Colon (tissue), 2 donors: ENCODE measurements at regions not wholly inside any gene's neighbourhood (a gene's known extent, or its start where the extent isn't known, plus 50 kb on each side); places are given as distances from the start of the nearest gene placed in this dataset.
"Not testable (repeated sequence)": the region's sequence is repeated elsewhere in the genome, so short reads cannot be mapped to it uniquely, and the experiment has no call there.

ENCODE experiments used
- FAIRE-seq: peaks from 2 replicates; lab custom pipeline; 2012; peaks lifted over from hg19 to GRCh38; lab: Jason Lieb, UNC
- donor health status: control.
- donor health status: control.

GRCh38 chr11:88061111-88061510 is 114.1 kb downstream of the RAB38 start:
- no peak for FAIRE-seq

GRCh38 chr11:88059326-88059725 is 115.9 kb downstream of the RAB38 start:
- FAIRE-seq, result no peak

- FAIRE-seq, result no peak
Observed at GRCh38 chr11:88051396-88051795, 123.8 kb downstream of the RAB38 start.

DNA sequence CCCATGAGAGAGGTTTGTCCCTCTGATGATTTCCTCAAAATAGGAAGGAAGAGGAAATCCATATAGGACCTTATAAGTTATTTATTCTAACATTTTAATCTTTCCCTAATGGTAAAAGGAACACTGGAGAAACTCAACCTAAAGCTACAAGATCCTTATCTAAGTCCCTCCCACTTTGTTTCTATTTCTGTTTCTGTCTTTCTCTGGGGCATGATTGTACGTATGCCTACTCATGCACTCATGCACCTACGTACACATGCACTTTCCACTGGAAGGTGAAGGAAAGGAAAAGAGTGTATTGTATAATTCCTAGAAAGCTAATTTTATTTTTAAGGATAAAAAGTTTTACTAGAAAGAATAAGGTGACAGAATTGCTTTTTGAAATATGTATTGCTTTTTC is 125.0 kb downstream of the RAB38 start:
- FAIRE-seq, result no peak

GRCh38 chr11:88045288-88045687 is 130.0 kb downstream of the RAB38 start:
- not testable (repeated sequence) for FAIRE-seq

GRCh38 chr11:88044658-88045057 is 130.6 kb downstream of the RAB38 start:
- not testable (repeated sequence) for FAIRE-seq

- no peak for FAIRE-seq
Observed at GRCh38 chr11:88043149-88043548, 132.1 kb downstream of the RAB38 start.

GRCh38 chr11:88042647-88043046 is 132.6 kb downstream of the RAB38 start:
- no peak for FAIRE-seq

GRCh38 chr11:88042238-88042637 is 133.0 kb downstream of the RAB38 start:
- FAIRE-seq, result no peak

- FAIRE-seq, result no peak
Observed at GRCh38 chr11:88041679-88042078, 133.6 kb downstream of the RAB38 start.

- no peak for FAIRE-seq
Observed at GRCh38 chr11:88040148-88040496, 135.1 kb downstream of the RAB38 start.

DNA sequence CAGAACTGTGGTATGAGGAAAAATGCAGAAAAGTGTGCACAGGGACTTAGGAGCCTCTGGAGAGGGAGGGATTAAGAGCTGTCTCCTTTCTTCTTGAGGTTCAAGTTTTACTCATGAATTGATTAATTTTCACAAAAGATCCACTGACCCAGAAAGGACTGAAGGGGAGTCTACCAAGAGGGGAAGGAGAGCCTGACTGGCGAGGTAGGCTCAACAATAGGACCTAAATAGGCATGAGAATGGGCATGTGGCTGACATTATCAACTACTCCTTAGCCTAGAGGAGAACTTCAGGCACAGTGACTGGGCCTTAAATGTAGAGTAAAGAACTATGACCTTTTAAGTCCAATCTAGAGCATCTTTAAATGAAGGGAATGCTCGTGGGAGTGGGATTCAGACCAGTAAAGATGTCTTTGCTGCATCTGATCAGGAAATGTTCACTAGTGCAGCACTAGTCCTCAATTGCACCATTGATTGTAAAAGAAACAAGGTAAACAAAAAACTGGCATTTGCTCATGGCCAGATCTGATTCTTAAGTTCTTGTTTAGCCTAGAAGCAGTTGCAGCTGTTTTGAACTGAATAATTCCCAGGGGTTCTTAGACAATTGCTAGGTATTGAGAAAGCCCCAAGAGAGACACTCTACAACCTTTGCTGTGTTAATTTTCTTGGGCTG is 135.6 kb downstream of the RAB38 start:
- FAIRE-seq, result no peak

DNA sequence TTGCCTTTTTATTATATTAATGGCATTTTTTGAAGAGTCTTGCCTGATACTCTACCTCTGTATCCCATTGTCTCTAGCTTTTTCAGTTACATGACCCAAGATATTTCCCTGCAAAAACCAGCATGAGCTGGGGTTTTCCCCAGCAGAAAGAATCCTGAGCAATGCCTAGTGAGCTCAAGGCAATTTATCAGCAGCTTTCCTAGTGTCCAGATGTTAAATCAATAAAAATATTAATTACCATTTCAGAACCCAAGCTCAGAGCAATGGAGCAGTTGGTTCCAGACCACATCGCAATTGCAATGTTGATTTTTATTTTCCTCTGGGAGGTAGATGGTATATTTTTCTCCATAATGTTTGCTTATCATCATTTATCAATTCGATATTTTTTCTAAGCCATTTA is 137.2 kb downstream of the RAB38 start:
- FAIRE-seq, result no peak

DNA sequence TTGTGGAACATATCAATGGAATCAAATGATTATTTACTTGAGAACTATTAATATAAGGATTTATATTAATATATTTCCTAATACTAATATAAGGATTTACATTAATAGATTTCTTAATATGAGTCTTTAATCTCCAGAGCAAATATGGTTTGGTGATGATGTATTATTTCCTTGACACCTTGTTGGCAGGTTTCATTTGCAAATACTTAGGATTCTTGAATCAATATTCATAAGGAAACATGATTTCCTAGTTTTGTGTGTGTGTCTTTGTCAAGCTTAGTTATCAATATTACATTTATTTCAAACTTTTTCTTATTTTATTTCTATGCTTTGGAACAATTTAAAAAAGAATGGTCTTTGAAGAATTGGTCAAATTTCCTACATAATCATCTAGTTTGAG is 138.5 kb downstream of the RAB38 start:
- no peak for FAIRE-seq

DNA sequence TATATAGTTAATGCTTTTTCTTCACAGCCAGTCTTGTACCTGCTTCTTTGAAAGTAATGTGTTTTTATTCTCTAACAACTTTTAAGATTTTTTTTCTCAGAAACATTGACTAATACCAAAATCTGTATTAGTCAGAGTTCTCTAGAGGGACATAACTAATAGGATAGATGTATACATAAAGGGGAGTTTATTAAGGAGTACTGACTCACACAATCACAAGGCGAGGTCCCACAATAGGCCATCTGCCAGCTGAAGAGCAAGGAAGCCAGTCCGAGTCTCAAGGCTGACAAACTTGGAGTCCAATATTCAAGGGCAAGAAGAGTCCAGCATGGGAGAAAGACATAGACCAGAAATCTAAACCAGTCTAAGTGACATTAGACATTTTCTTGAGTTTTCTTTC is 140.0 kb downstream of the RAB38 start:
- FAIRE-seq, result no peak

- FAIRE-seq, result no peak
Observed at GRCh38 chr11:88017666-88018065, 157.6 kb downstream of the RAB38 start.

- no peak for FAIRE-seq
Observed at GRCh38 chr11:88016392-88017170, 158.7 kb downstream of the RAB38 start.

GRCh38 chr11:88015170-88015569 is 160.1 kb downstream of the RAB38 start:
- FAIRE-seq, result no peak

GRCh38 chr11:88013508-88014065 is 161.7 kb downstream of the RAB38 start:
- FAIRE-seq, result no peak

- no peak for FAIRE-seq
Observed at GRCh38 chr11:88012456-88012855, 162.8 kb downstream of the RAB38 start.

GRCh38 chr11:87976009-87976408 is 199.2 kb downstream of the RAB38 start:
- FAIRE-seq, result no peak

GRCh38 chr11:87974797-87975196 is 200.4 kb downstream of the RAB38 start:
- no peak for FAIRE-seq

DNA sequence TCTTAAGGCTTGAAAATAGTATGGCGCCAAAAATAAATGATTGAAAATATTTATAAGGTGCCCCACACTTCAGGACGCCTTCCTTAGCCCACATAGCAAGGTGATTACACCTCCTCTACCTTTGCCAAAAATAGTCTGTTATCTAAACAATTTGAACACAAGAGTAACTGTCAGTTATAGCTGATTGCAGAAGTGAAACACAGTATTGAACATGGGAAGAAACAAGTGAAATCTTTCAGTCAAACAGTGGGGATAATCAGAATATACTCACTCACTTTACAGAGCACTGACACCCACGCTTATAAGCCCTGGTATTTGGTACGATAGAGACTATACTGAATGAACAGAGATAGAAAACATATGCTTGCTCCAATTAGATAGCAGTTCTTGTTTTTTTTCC is 203.1 kb downstream of the RAB38 start:
- no peak for FAIRE-seq

GRCh38 chr11:87971354-87971753 is 203.9 kb downstream of the RAB38 start:
- FAIRE-seq, result no peak
